Neural cell (in vitro differentiated cells): ENCODE measurements at regions not wholly inside any gene's neighbourhood (a gene's known extent, or its start where the extent isn't known, plus 50 kb on each side); places are given as distances from the start of the nearest gene placed in this dataset.

Experiments
- H2AFZ ChIP-seq: fragments of 200-600, 300-800 bp; sonication (generic), shearing (Covaris generic); 2 replicates; pipeline ENCODE4 v1.6.0; 2014; ENCODE audit warnings: low read depth, mild to moderate bottlenecking, antibody characterized with exemption, low read length, moderate library complexity
- H3F3A ChIP-seq: fragments of 200-600 bp; shearing (Covaris generic); 2 replicates; pipeline ENCODE4 v1.6.1; 2016; ENCODE audit warnings: mild to moderate bottlenecking, moderate library complexity, mixed read lengths, antibody characterized with exemption, low read length; ENCODE audit not compliant: insufficient read depth, poor library complexity, severe bottlenecking
- H3K27ac ChIP-seq: fragments of 200-600, 300-800 bp; sonication (generic), shearing (Covaris generic); 2 replicates; pipeline ENCODE4 v1.5.1; 2014; ENCODE audit warnings: mild to moderate bottlenecking, low read length, moderate library complexity
- H3K27me3 ChIP-seq: fragments of 300-800, 200-600 bp; sonication (generic), shearing (Covaris generic); 2 replicates; pipeline ENCODE4 v1.6.0; 2014; ENCODE audit warnings: mild to moderate bottlenecking, low read depth, low read length, moderate library complexity; ENCODE audit not compliant: insufficient read depth
- H3K36me3 ChIP-seq: fragments of 300-800, 200-600 bp; sonication (generic), shearing (Covaris generic); 2 replicates; pipeline ENCODE4 v1.5.1; 2014; ENCODE audit warnings: mild to moderate bottlenecking, antibody characterized with exemption, low read length, moderate library complexity; ENCODE audit not compliant: insufficient read depth
- H3K4me2 ChIP-seq: fragments of 300-800, 200-600 bp; sonication (generic), shearing (Covaris generic); 2 replicates; pipeline ENCODE4 v1.6.0; 2014; ENCODE audit warnings: mild to moderate bottlenecking, low read length
- H3K4me3 ChIP-seq: fragments of 300-800, 200-600 bp; sonication (generic), shearing (Covaris generic); 2 replicates; pipeline ENCODE4 v1.5.1; 2014; ENCODE audit warnings: mild to moderate bottlenecking, low read length, moderate library complexity
- H3K79me2 ChIP-seq: fragments of 200-600 bp; shearing (Covaris generic); replicated peaks from 2 replicates; pipeline ENCODE4 v1.6.0; 2014; ENCODE audit warnings: mild to moderate bottlenecking, low read length, moderate library complexity; ENCODE audit not compliant: insufficient read depth
- H3K9ac ChIP-seq: fragments of 300-800, 200-600 bp; sonication (generic), shearing (Covaris generic); 2 replicates; pipeline ENCODE4 v1.6.1; 2016; ENCODE audit warnings: mild to moderate bottlenecking, low read length, mixed read lengths
- H3K9me2 ChIP-seq: fragments of 200-600 bp; shearing (Covaris generic); 2 replicates; pipeline ENCODE4 v1.6.1; 2016; ENCODE audit warnings: mild to moderate bottlenecking, low read length, mixed read lengths; ENCODE audit not compliant: insufficient read depth
- H3K9me3 ChIP-seq: fragments of 200-600, 300-800 bp; sonication (generic), shearing (Covaris generic); 2 replicates; pipeline ENCODE4 v1.6.1; 2016; ENCODE audit warnings: mild to moderate bottlenecking, mixed run types, low read length, moderate library complexity, mixed read lengths
- H4K20me1 ChIP-seq: fragments of 200-600 bp; shearing (Covaris generic); 2 replicates; pipeline ENCODE4 v1.6.1; 2016; ENCODE audit warnings: mild to moderate bottlenecking, mixed run types; ENCODE audit not compliant: insufficient read depth
- CTCF ChIP-seq: fragments of 450-650 bp; IDR thresholded peaks from 2 replicates; pipeline ENCODE4 v1.5.1; 2014; ENCODE audit warnings: antibody characterized with exemption, mild to moderate bottlenecking, moderate library complexity; ENCODE audit not compliant: poor library complexity, severe bottlenecking
- EP300 ChIP-seq: fragments of 450-650 bp; conservative IDR thresholded peaks from 2 replicates; pipeline ENCODE4 v1.6.1; 2014; ENCODE audit warnings: antibody characterized with exemption, mild to moderate bottlenecking, moderate library complexity; ENCODE audit not compliant: poor library complexity, severe bottlenecking
- EZH2 ChIP-seq: fragments of 200-600, 300-800 bp; shearing (Covaris generic), sonication (generic); IDR thresholded peaks from 2 replicates; pipeline ENCODE4 v1.6.1; 2014; ENCODE audit warnings: antibody characterized with exemption, low read length, borderline replicate concordance, mild to moderate bottlenecking; ENCODE audit not compliant: insufficient read depth, poor library complexity, severe bottlenecking
- MXI1 ChIP-seq: fragments of 450-650 bp; conservative IDR thresholded peaks from 2 replicates; pipeline ENCODE4 v1.6.1; 2014; ENCODE audit warnings: antibody characterized with exemption, mild to moderate bottlenecking; ENCODE audit not compliant: poor library complexity, severe bottlenecking
- POLR2AphosphoS5 ChIP-seq: IDR thresholded peaks from 2 replicates; pipeline ENCODE4 v1.6.1; 2012
- RAD21 ChIP-seq: fragments of 450-650 bp; conservative IDR thresholded peaks from 2 replicates; pipeline ENCODE4 v1.6.1; 2014; ENCODE audit warnings: antibody characterized with exemption, mild to moderate bottlenecking, moderate library complexity
- REST ChIP-seq: IDR thresholded peaks from 2 replicates; pipeline ENCODE4 v1.6.1; 2012; ENCODE audit warnings: borderline replicate concordance
- SMC3 ChIP-seq: fragments of 450-650 bp; conservative IDR thresholded peaks from 2 replicates; pipeline ENCODE4 v1.6.1; 2014; ENCODE audit warnings: antibody characterized with exemption, mild to moderate bottlenecking, moderate library complexity; ENCODE audit not compliant: poor library complexity
- TAF1 ChIP-seq: IDR thresholded peaks from 2 replicates; pipeline ENCODE4 v1.6.1; 2012; ENCODE audit warnings: low read depth

- Histone ChIP-seq H2AFZ (no peak overlapping the region), H3K27me3 (peaks cover 7% of the 10 kb centered on the region), H3K9ac (no peak overlapping the region), H3K9me2 (no peaks in the 10 kb centered on the region), H3K27ac (no peak overlapping the region), H4K20me1 (no peaks in the 10 kb centered on the region), H3K79me2 (no peaks in the 10 kb centered on the region), H3K4me3 (peak overlapping the region; percentile 12), H3K4me2 (no peak overlapping the region), H3K9me3 (no peaks in the 10 kb centered on the region), H3K36me3 (no peaks in the 10 kb centered on the region), H3F3A (no peaks in the 10 kb centered on the region)
- no peak for TF ChIP-seq CTCF
- no peak for TF ChIP-seq TAF1
- TF ChIP-seq REST = no peak
- no peak for TF ChIP-seq EZH2
- TF ChIP-seq RAD21 = no peak
- no peak for TF ChIP-seq MXI1
- no peak for TF ChIP-seq EP300
- no peak for TF ChIP-seq SMC3
These were observed 295.4 kb downstream of the CTH start for GRCh38 chr1:70706381-70707037.

- TF ChIP-seq SMC3 = no peak
- TF ChIP-seq EP300 = peak; percentile 82
- peak; percentile 94 for TF ChIP-seq POLR2AphosphoS5
- no peak overlapping the region for H2AFZ ChIP-seq
- no peaks in the 10 kb centered on the region for H3K9me2 ChIP-seq
- no peaks in the 10 kb centered on the region for H3K9me3 ChIP-seq
- H3F3A ChIP-seq = no peaks in the 10 kb centered on the region
- H3K36me3 ChIP-seq = no peaks in the 10 kb centered on the region
- no peak overlapping the region for H3K4me2 ChIP-seq
- H3K9ac ChIP-seq = no peak overlapping the region
- H3K27ac ChIP-seq = no peak overlapping the region
- H3K4me3 ChIP-seq = no peak overlapping the region
- H3K79me2 ChIP-seq = no peaks in the 10 kb centered on the region
- peaks cover 7% of the 10 kb centered on the region for H3K27me3 ChIP-seq
- H4K20me1 ChIP-seq = no peaks in the 10 kb centered on the region
These were observed 296.1 kb downstream of the CTH start for GRCh38 chr1:70707214-70707613.
